Activated naive CD4-positive, alpha-beta T cell (primary cell): ENCODE measurements at regions not wholly inside any gene's neighbourhood (a gene's known extent, or its start where the extent isn't known, plus 50 kb on each side); places are given as distances from the start of the nearest gene placed in this dataset.
"Not testable (repeated sequence)": the region's sequence is repeated elsewhere in the genome, so short reads cannot be mapped to it uniquely, and the experiment has no call there.

Source experiments
- DNase-seq, 4 experiments: peaks; one replicate each; lab custom pipeline; 2025; lab: John Stamatoyannopoulos, UW

DNA sequence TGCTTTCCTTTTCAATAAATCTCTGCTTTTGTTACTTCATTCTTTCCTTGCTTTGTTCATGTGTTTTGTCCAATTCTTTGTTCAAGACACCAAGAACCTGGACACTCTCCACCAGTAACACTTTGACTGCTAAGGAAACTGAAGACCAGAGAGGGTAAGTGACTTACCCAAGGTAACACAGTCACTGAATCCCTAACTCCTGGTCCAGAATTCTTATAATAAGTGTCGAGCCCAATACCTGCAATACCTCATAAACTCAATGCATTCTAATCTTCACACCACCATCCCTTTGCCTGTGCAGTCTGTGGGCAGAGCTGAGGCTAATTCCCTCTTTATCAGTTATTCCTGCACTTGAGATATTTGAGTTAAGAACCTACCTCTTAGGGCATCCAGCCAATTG lies 237.8 kb downstream of the UACA start:
- DNase-seq, result no peak

DNA sequence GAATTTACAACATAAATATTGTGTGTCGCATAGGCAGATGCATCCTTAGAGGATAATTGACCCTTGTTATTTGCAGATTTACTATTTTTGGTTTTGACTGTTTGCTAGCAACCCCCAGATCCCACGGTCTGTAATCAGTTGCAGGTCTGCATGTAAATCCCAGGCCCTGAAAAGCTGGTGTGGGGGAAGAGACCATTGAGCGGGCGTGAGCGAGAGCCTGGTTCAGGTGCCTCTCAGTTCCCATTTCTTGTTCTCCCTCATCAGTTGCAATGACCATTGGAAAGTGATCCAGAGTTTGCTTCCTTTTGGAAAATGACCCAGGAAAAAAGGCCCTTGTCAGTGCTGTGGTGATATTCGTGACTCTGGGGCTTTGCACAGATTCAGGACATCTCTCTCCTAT lies 238.9 kb downstream of the UACA start:
- no peak for DNase-seq

GRCh38 chr15:70523616-70524015 lies 239.7 kb downstream of the UACA start:
- DNase-seq, result no peak

DNA sequence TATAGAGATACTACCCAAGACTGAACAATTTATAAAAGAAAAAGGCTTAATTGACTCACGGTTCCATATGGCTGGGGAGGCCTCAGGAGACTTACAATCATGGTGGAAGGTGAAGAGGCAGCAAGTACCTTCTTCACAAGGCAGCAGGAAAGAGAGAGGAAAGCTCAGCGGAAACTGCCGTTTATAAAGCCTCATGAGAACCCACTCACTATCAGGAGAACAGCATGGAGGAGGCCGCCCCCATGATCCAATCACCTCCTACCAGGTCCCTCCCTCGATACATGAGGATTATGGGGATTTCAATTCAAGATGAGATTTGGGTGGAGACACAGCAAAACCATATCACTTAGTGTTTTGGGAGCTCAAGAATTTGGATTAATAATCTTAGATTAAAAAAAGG lies 240.2 kb downstream of the UACA start:
- no peak for DNase-seq

DNA sequence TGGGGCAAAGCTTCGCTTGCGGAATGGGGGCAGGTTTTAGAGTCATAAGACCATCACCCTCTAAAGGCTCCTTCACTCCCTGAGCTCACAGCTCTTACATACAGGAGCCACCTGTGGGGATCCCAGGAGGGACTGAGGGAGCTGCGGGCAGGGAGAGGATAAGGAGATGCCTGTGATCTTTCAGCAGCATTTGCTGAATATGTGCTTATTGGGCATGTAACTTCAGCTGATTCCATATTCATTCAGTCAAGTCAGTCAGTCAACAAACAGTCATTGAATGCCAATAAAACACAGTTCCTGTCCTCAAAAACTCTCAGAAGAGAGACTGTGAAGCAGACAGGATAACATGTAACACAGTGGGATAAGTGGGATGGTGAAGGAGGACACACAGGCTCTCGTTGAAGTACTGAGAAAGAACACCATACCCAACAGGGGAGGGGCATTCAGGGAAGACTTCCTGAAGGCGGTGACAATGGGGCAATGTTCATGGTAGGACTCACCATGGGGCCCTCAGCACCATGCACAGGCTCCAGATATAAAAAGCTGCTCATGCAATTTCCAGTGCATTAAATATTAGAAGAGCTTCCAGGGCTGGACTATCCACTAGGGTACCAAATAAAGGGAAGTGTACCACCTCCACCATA lies 240.9 kb downstream of the UACA start:
- no peak for DNase-seq

GRCh38 chr15:70521576-70522322 lies 241.6 kb downstream of the UACA start:
- no peak for DNase-seq

DNA sequence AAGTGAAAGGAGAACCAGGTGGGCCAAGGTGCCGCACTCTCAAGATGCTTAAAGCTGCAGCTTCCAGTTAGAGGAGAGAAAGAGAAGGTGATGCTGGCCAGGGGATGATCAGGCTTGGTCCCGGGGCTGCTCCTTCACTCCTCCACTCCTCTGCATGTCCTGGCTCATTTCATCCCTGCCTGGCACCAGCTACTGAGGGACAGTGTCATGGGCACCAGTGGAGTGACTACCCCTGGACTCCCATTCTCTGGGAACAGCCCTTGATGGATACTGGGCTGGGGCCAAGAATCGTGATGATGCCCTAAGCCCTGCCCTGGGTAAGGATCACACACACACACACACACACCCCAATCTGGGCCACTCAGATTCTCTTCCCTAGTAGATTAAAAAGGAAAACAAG lies 243.7 kb downstream of the UACA start:
- no peak for DNase-seq

DNA sequence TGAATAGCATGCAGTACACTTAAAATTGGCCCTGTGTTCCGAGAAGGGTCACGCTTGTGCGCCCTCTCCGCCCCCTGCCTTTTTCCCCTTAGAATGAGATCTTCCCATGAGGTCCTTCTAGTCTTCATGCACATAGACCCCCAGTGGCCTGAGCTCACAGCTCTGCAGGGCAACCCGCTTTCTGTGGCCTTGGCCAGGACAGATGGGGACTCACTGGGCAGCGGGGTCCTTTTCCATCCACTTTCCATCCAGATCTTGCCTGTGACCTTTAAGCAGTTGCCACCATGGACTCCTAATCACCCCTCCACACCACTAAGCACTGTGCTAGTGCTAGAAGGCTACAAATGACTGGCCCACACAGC lies 244.4 kb downstream of the UACA start:
- no peak for DNase-seq

DNA sequence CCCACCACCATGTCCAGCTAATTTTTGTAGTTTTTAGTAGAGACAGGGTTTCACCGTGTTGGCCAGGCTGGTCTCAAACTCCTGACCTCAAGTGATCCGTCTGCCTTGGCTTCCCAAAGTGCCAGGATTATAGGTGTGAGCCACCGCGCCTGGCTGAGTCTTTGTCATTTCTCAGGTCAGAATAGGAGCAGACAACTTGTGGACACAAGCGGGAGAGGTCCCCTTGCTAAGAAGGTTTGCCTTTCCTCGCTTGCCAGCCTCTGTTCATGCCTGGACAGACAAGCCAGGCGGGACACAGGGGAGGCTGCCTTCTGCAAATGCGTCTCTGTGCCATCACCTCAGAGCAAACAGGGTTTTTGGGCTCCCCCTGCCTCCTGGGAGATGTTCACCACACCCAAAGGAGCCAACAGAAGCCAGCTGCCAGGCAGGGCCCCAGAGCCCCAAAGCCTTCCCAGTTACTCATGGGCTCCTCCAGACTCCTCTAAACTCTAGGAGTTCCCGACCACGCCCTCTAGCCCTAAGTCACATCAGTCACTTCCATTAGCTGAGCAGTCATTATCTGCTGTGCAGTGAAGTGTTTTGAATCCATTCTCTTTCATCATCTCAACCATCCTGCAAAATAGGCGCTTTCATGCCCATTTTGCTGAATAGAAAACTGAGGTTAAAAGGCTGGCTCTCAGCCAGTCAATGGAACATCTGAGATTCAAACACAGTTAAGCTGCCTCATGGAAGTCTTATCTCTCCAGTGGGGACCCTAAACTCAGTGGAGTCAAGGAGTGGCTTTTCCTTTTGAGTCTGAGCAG lies 245.0 kb downstream of the UACA start:
- DNase-seq, result no peak

DNA sequence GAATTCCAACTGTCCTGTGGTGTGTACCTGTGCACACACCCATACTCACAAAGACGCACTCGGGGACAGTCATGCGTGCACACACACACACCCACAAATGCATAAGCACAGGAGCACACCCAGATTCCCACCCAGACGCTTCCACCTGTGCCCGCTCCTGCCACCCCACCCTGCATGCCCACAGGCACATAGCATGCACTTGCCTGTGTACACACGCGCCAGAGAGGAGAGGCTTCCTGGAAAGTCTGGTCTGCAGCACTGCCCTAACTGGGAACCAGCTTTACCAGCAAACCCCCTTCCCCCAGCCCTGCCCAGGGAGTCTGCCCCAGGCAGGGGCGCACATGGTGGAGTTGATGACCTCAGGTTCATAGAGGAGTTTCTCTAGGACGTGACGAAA lies 246.2 kb downstream of the UACA start:
- DNase-seq, result no peak

DNA sequence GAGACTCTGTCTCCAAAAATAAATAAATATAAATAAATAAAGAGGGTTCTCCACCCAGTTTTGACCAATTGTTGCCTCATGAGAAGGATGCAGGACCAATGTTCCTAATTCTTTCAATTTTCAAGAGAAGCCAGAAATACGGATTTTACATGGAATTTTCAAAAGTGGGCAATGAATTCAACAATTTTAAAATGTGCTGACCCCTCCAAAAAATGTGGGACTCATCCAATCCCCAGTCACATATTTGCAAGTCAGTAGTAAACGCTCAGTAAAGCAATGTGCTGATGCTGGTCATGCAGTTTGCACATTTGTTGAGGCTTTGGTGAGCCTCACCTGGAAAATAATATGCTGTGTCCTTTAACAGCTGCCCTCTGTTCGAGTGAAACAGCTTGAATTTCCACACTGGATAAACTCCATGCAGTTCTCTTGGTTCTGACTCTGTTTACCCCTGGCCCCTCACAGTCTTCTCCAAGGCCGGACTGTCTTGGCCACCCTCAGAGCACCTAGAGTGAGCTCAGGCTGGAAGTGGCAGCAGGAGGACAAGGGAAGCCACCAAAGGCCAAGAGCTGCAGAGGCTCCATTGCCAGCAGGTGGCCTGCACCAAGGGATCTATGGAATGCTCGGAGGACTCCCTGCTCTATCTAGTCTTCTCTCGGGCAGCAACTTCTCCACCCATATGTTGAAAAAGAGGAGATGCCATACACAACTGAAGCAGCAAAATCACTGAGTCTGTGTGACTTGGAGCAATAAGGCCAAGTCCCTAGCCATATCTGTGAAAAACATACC lies 246.8 kb downstream of the UACA start:
- DNase-seq, result no peak

DNA sequence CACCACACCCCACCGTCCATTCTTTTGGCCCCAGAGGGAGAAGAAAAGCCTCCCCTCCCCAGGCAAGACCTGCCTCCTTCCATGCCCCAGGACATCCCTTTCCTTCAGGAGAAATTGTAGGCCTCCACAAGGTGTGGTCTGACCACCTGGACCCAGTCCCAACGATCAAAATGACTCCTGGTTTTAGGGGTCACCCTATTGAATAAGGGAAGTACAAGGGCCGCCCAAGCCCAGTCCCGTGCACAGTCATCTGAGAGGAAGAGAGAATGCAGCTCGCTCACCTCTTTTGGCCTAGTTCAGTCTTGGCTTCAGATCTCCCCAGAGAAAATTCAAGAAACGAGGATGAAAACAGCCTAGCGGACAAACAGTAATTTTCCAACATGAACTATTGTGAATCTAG lies 249.1 kb downstream of the UACA start:
- no peak for DNase-seq

DNA sequence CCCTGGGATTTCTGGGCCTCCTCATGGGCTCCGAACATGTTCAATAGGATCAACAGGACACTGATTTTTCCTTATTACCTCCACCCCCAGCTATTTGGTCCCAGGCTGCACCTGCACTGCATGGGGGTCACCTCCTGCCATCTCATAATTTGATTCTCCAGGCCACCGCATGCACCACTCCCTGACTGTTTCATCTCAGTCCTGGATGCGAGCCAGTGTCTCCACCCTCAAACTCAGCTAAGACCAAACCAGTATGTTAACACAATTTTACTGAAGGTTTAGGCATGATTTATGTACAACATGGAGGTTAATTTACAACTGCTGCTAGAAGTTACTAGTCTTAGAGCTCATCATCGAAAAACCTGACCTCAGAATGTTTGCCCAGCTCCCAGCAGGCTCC lies 249.5 kb downstream of the UACA start:
- DNase-seq, result no peak

DNA sequence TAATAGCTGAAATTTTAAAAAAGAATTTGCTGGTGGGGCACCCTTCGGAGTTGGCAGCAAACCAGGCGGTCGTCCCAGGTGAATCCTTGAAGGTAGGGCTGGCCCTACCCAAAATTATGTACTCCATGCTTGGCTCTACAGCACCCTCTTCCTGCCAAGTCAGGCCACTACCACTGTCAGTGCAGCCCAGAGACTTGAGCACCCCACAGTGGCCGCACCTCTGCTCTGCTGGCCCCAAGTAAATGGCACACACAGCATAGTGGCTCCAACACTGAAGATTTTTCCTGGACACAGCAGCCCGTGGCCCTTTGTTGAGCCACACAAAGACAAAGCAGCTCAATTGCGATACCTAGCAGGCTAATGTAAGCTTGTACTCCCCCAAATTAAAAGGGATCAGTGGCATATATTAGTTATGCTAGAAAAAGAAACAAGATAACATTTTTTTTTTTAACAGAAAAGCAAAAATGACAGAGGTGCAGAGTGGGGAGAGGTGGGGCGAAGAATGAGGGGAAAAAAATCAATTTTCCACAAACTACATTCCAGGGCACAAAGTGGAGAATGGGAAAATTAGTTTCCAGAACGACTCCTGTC lies 250.5 kb downstream of the UACA start:
- peak in 2 of 4 experiments; percentile 24 to 45 for DNase-seq

- DNase-seq, result not testable (repeated sequence)
Observed at GRCh38 chr15:70511972-70512587, 251.3 kb downstream of the UACA start.

GRCh38 chr15:70510433-70510832 lies 252.9 kb downstream of the UACA start:
- no peak for DNase-seq

DNA sequence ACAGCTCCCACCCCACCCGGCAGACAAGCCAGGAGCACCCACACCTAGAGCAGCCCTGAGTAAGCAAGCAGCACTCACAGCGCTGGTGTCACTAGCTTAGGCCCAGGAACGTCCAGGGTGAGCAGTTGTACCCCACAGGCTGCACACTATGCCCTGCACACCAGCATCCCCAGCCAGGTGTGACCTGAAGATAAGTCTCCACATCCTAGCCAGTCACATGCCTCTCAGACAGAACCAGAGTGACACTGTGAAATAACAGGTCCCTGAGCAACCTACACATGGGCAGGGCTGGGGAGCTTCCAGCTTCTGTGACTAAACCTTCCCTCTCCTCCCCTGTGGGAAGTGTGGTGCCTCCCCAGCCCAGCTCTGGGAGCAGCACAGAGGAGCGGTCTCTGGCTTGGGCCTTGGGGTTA lies 253.6 kb downstream of the UACA start:
- no peak for DNase-seq

DNA sequence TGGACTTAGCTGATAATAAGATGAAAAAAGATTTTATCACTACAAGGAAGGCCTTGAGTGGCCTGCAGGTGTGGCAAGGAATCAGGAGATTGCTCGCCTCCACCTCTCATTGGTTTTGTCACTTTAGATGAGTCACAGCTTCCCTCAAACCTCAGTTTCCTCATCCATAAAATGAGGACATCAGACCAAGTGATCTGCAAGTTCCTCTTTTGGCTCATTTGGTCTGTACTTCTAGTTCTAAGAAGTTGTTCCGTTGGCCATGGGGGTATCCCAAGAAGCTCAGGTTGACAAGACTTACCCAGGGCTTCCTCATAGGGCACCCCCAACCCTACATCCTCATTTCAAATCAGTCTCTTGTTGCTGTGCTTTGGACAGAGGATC lies 254.1 kb downstream of the UACA start:
- no peak for DNase-seq

DNA sequence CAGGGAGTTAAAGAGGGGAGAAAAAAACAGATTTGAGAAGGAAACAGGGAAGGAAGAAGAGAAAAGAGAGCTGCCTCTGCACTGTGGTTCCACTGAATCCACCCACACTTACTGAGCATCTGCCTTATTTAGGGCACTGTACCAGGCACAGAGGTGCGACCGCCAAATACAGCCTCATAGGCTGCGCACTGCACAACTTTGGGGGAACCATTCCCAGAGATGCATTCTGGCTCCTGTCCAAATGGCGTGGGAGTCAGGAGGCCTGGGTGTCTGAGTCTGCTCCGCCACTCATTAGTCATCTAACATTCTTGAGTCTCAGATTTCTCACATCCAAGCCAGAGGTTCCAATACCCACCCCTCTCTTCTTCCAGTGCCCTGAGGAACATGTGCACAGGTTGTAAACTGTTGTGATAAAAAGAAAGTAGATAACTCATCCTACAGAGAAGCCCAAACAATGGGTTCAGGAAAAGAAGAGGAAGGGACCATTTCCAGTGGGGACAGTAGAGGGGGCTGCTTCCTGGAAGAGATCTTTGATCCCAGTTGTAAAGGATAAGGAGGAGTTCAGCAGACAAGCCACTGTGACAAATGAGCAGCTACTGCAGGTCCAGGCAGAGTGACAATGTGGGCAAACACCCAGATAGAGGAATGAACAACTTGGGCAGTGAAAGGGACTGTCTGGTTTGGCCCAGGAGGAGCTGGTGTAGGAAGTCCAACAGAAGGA lies 254.6 kb downstream of the UACA start:
- DNase-seq, result no peak

DNA sequence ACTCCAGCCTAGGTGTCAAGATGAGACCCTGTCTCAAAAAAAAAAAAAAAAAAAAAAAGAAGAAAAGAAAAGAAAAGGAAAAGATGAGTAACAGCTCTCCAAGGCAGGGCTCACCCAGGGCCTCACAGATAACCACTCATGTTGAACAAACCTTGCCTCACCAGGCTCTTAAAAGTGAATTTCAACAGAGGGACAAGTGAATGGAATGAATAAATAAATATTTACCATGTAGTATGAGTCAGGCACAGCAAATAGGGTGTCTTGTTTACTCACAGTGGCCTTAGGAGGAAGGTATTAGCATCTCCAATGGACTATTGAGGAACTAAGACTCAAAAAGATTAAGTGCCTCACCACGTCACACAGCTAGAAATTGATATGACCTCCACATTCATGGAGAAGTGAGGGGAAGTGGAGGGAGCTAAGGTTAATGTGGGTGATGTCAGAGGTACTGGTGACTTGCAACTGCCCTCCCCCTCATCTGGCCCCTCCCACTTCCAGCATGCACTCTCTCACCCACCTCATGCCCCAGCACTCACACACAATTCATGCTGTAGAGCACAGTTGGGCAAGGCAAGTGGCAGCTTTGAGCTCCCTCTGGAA lies 255.5 kb downstream of the UACA start:
- DNase-seq, result no peak
